SU-DHL-6 (cell line): ENCODE measurements at regions not wholly inside any gene's neighbourhood (a gene's known extent, or its start where the extent isn't known, plus 50 kb on each side); places are given as distances from the start of the nearest gene placed in this dataset.

ENCODE experiments used
- CTCF ChIP-seq: fragments of 200-600 bp; sonication (generic); IDR thresholded peaks from one replicate; pipeline ENCODE4 v1.5.1; 2017; ENCODE audit warnings: antibody characterized with exemption, mild to moderate bottlenecking, low read length, moderate library complexity; ENCODE audit not compliant: insufficient read depth, poor library complexity, severe bottlenecking
- EZH2phosphoT487 ChIP-seq: fragments of 200-600 bp; sonication (generic), shearing (Covaris generic); conservative IDR thresholded peaks from 2 replicates; pipeline ENCODE4 v1.6.1; 2018; ENCODE audit warnings: mild to moderate bottlenecking, antibody characterized with exemption, low read length, moderate library complexity, mixed read lengths

- TF ChIP-seq CTCF (no peak), EZH2phosphoT487 (no peak)
Measured at GRCh38 chr1:234921266-234922062, 207.2 kb downstream of the TOMM20 start.
